ENCODE measurements at regions not wholly inside any gene's neighbourhood (a gene's known extent, or its start where the extent isn't known, plus 50 kb on each side); places are given as distances from the start of the nearest gene placed in this dataset.
"Not testable (repeated sequence)": the region's sequence is repeated elsewhere in the genome, so short reads cannot be mapped to it uniquely, and the experiment has no call there.

- Histone ChIP-seq H3K4me3 (peak overlapping the region in 1 of 3 donors; percentile 27), H3K4me1 (peaks cover 0 to 28% (median 12%) of the 10 kb centered on the region in 4 donors), H3K9me3 (no peaks in the 10 kb centered on the region), H3K36me3 (no peaks in the 10 kb centered on the region), H3K27me3 (no peaks in the 10 kb centered on the region), H3K27ac (peak overlapping the region; percentile 62 to 97 (median 73))
- ATAC-seq (peak; percentile 6 to 58 (median 42)), DNase-seq (peak; percentile 50 to 66 (median 60))
- intact Hi-C loops (cut with DNase I): loop anchor here in 1 of 2 donors (10.0 kb wide), 2 partner anchors 65 to 285 kb away; partner anchors contain the start of gene MTCL1
- WGBS (ENCODE audit: insufficient coverage, low coverage, low lambda C conversion rate, missing lambda C conversion rate): 46% methylated on average over 9 of the region's 10 CpGs
- TF ChIP-seq POLR2A (IDR thresholded peaks at IDR 0.05) (no peak), CTCF (IDR thresholded peaks at IDR 0.05) (no peak)
These were observed 112.6 kb upstream of the NDUFV2 start for GRCh38 chr18:8989855-8990254.

- Histone ChIP-seq H3K36me3 (no peaks in the 10 kb centered on the region), H3K4me3 (peak overlapping the region in 1 of 3 donors; percentile 27), H3K9me3 (no peaks in the 10 kb centered on the region), H3K27me3 (no peaks in the 10 kb centered on the region), H3K27ac (peak overlapping the region; percentile 62 to 97 (median 73)), H3K4me1 (peaks cover 0 to 28% (median 12%) of the 10 kb centered on the region in 4 donors)
- TF ChIP-seq CTCF (IDR thresholded peaks at IDR 0.05): no peak
- TF ChIP-seq POLR2A (IDR thresholded peaks at IDR 0.05): peak; percentile 48
- 31% methylated on average over 7 of the region's 27 CpGs for WGBS (ENCODE audit: insufficient coverage, low coverage, low lambda C conversion rate, missing lambda C conversion rate)
- peak; percentile 93 to 97 (median 97) for DNase-seq
- peak; percentile 89 to 96 (median 92) for ATAC-seq
- intact Hi-C loops (cut with DNase I): loop anchor here in 1 of 2 donors (10.0 kb wide), 1 partner anchor 64 kb away; no protein-coding TSS in a partner anchor
These were observed 112.0 kb upstream of the NDUFV2 start for GRCh38 chr18:8990276-8991031.

GRCh38 chr18:8991155-8991554 is 111.3 kb upstream of the NDUFV2 start:
- intact Hi-C loops (cut with DNase I): loop anchor here in 1 of 2 donors (10.0 kb wide), 1 partner anchor 64 kb away; no protein-coding TSS in a partner anchor

GRCh38 chr18:8992500-8992899 is 110.0 kb upstream of the NDUFV2 start:
- peaks cover 0 to 36% (median 12%) of the 10 kb centered on the region in 4 donors for H3K4me1 ChIP-seq
- intact Hi-C loops (cut with DNase I): loop anchor here in 1 of 2 donors (10.0 kb wide), 1 partner anchor 62 kb away; no protein-coding TSS in a partner anchor
- not testable (repeated sequence) for ATAC-seq, H3K27ac ChIP-seq, H3K9me3 ChIP-seq, H3K27me3 ChIP-seq, H3K36me3 ChIP-seq, DNase-seq, H3K4me3 ChIP-seq
- WGBS (ENCODE audit: insufficient coverage, low coverage, low lambda C conversion rate, missing lambda C conversion rate): 86% methylated on average over 4 of the region's 4 CpGs

More at GRCh38 chr18:8991155-8991554, 111.3 kb upstream of the NDUFV2 start:
- H3K4me3 ChIP-seq: no peak overlapping the region
- 60% methylated on average over 2 of the region's 2 CpGs for WGBS (ENCODE audit: insufficient coverage, low coverage, low lambda C conversion rate, missing lambda C conversion rate)
- ATAC-seq: no peak
- H3K9me3 ChIP-seq: no peaks in the 10 kb centered on the region
- H3K27me3 ChIP-seq: no peaks in the 10 kb centered on the region
- TF ChIP-seq POLR2A (IDR thresholded peaks at IDR 0.05) (no peak), CTCF (IDR thresholded peaks at IDR 0.05) (no peak)
- DNase-seq: no peak
- H3K27ac ChIP-seq: peak overlapping the region; percentile 14 to 47 (median 25)
- H3K4me1 ChIP-seq: peaks cover 0 to 28% (median 12%) of the 10 kb centered on the region in 4 donors
- H3K36me3 ChIP-seq: no peaks in the 10 kb centered on the region

GRCh38 chr18:8994603-8995002 is 107.9 kb upstream of the NDUFV2 start:
- H3K4me1 ChIP-seq: peaks cover 0 to 41% (median 12%) of the 10 kb centered on the region in 4 donors
- no peak overlapping the region for H3K27ac ChIP-seq
- intact Hi-C loops (cut with DNase I): loop anchor here in 1 of 2 donors (10.0 kb wide), 1 partner anchor 60 kb away; no protein-coding TSS in a partner anchor
- H3K36me3 ChIP-seq: no peaks in the 10 kb centered on the region
- H3K27me3 ChIP-seq: no peaks in the 10 kb centered on the region
- TF ChIP-seq POLR2A (IDR thresholded peaks at IDR 0.05) (no peak), CTCF (IDR thresholded peaks at IDR 0.05) (no peak)
- no peaks in the 10 kb centered on the region for H3K9me3 ChIP-seq
- WGBS (ENCODE audit: insufficient coverage, low coverage, low lambda C conversion rate, missing lambda C conversion rate): 60% methylated on average over 2 of the region's 2 CpGs
- H3K4me3 ChIP-seq: no peak overlapping the region
- DNase-seq (no peak), ATAC-seq (no peak)
